Lower lobe of right lung (tissue), 2 donors: ENCODE measurements at regions not wholly inside any gene's neighbourhood (a gene's known extent, or its start where the extent isn't known, plus 50 kb on each side); places are given as distances from the start of the nearest gene placed in this dataset.

Source experiments
- ATAC-seq, 2 donors: fragments of 200-7000 bp; cut with Tn5 transposase; one replicate each; pipeline ENCODE4 v1.9.1; 2020 to 2022; ENCODE audit warnings: mild to moderate bottlenecking in 2 of 2, moderate library complexity in 2 of 2
- DNase-seq: peaks from one replicate; pipeline ENCODE4 v3.0.0-alpha.2; 2020
- H3K27ac ChIP-seq: fragments of 200-600 bp; one replicate; pipeline ENCODE4 v1.8.0; 2022
- H3K27me3 ChIP-seq: fragments of 200-600 bp; one replicate; pipeline ENCODE4 v1.8.0; 2022; ENCODE audit warnings: low read depth
- H3K36me3 ChIP-seq: fragments of 200-600 bp; one replicate; pipeline ENCODE4 v1.8.0; 2022; ENCODE audit warnings: mild to moderate bottlenecking
- H3K4me1 ChIP-seq: fragments of 200-600 bp; one replicate; pipeline ENCODE4 v1.8.0; 2022
- H3K4me3 ChIP-seq: fragments of 200-600 bp; one replicate; pipeline ENCODE4 v1.8.0; 2022; ENCODE audit warnings: mild to moderate bottlenecking
- H3K9me3 ChIP-seq: fragments of 200-600 bp; one replicate; pipeline ENCODE4 v1.8.0; 2022
- CTCF ChIP-seq: fragments of 200-600 bp; IDR thresholded peaks from one replicate; pipeline ENCODE4 v1.8.0; 2022; ENCODE audit warnings: antibody characterized with exemption, mild to moderate bottlenecking
- intact Hi-C: fragments of 100-400 bp; cut with DNase I; formaldehyde crosslinking; loops from one replicate; pipeline ENCODE4 v1.11.0; 2022
- donor health status: DM: no; HTN: yes; CAD: no; lungs with severe emphysema.

- Histone ChIP-seq H3K27me3 (no peaks in the 10 kb centered on the region), H3K36me3 (no peaks in the 10 kb centered on the region), H3K4me3 (no peak overlapping the region), H3K9me3 (no peaks in the 10 kb centered on the region), H3K4me1 (no peaks in the 10 kb centered on the region), H3K27ac (no peak overlapping the region)
- ATAC-seq (no peak), DNase-seq (no peak)
- intact Hi-C loops, result no loop called here
- TF ChIP-seq CTCF, result no peak
Observed at GRCh38 chr4:31039382-31039781, 319.2 kb downstream of the PCDH7 start.

- no peaks in the 10 kb centered on the region for H3K9me3 ChIP-seq
- H3K36me3 ChIP-seq, result no peaks in the 10 kb centered on the region
- no peaks in the 10 kb centered on the region for H3K27me3 ChIP-seq
- DNase-seq (no peak), ATAC-seq (no peak)
- intact Hi-C loops, result no loop called here
- H3K4me1 ChIP-seq, result no peaks in the 10 kb centered on the region
- no peak for TF ChIP-seq CTCF
- H3K27ac ChIP-seq, result no peak overlapping the region
- H3K4me3 ChIP-seq, result no peak overlapping the region
Observed at GRCh38 chr4:31040106-31040505, 319.9 kb downstream of the PCDH7 start.

GRCh38 chr4:31041385-31041784 lies 321.2 kb downstream of the PCDH7 start:
- H3K4me3 ChIP-seq, result no peak overlapping the region
- no peaks in the 10 kb centered on the region for H3K9me3 ChIP-seq
- intact Hi-C loops, result no loop called here
- H3K4me1 ChIP-seq, result no peaks in the 10 kb centered on the region
- H3K27ac ChIP-seq, result no peak overlapping the region
- no peak for TF ChIP-seq CTCF
- no peaks in the 10 kb centered on the region for H3K27me3 ChIP-seq
- no peak for DNase-seq
- no peaks in the 10 kb centered on the region for H3K36me3 ChIP-seq
- no peak for ATAC-seq

- no peaks in the 10 kb centered on the region for H3K9me3 ChIP-seq
- no peak for TF ChIP-seq CTCF
- no peak overlapping the region for H3K4me3 ChIP-seq
- H3K27ac ChIP-seq, result no peak overlapping the region
- H3K36me3 ChIP-seq, result no peaks in the 10 kb centered on the region
- H3K4me1 ChIP-seq, result no peaks in the 10 kb centered on the region
- ATAC-seq (no peak), DNase-seq (no peak)
- intact Hi-C loops, result no loop called here
- no peaks in the 10 kb centered on the region for H3K27me3 ChIP-seq
Observed at GRCh38 chr4:31041853-31042252, 321.7 kb downstream of the PCDH7 start.

GRCh38 chr4:31043382-31044062 lies 323.4 kb downstream of the PCDH7 start:
- Histone ChIP-seq H3K9me3 (no peaks in the 10 kb centered on the region), H3K27ac (no peak overlapping the region), H3K4me1 (no peaks in the 10 kb centered on the region), H3K4me3 (no peak overlapping the region), H3K36me3 (no peaks in the 10 kb centered on the region), H3K27me3 (no peaks in the 10 kb centered on the region)
- TF ChIP-seq CTCF, result no peak
- intact Hi-C loops, result no loop called here
- ATAC-seq, result no peak
- DNase-seq, result no peak

GRCh38 chr4:31045151-31045550 lies 325.0 kb downstream of the PCDH7 start:
- ATAC-seq (no peak), DNase-seq (no peak)
- Histone ChIP-seq H3K27ac (no peak overlapping the region), H3K36me3 (no peaks in the 10 kb centered on the region), H3K27me3 (no peaks in the 10 kb centered on the region), H3K4me3 (no peak overlapping the region), H3K9me3 (no peaks in the 10 kb centered on the region), H3K4me1 (no peaks in the 10 kb centered on the region)
- TF ChIP-seq CTCF, result no peak
- intact Hi-C loops, result no loop called here
